Smooth muscle cell (in vitro differentiated cells): ENCODE measurements at regions not wholly inside any gene's neighbourhood (a gene's known extent, or its start where the extent isn't known, plus 50 kb on each side); places are given as distances from the start of the nearest gene placed in this dataset.
"Not testable (repeated sequence)": the region's sequence is repeated elsewhere in the genome, so short reads cannot be mapped to it uniquely, and the experiment has no call there.

ENCODE experiments used
- DNase-seq: peaks from one replicate; lab custom pipeline; 2025; ENCODE audit not compliant: unreplicated experiment; lab: John Stamatoyannopoulos, UW
- H2AFZ ChIP-seq: fragments of 200-600 bp; sonication (generic); 2 replicates; pipeline ENCODE4 v1.6.0; 2016; ENCODE audit warnings: antibody characterized with exemption, low read depth, mild to moderate bottlenecking
- H3F3A ChIP-seq: fragments of 200-600 bp; sonication (generic); 2 replicates; pipeline ENCODE4 v1.6.0; 2017; ENCODE audit warnings: antibody characterized with exemption, low read depth
- H3K27ac ChIP-seq: fragments of 200-600 bp; sonication (generic); 2 replicates; pipeline ENCODE4 v1.5.1; 2016; ENCODE audit warnings: low read depth, mild to moderate bottlenecking
- H3K27me3 ChIP-seq: fragments of 200-600 bp; sonication (generic); 2 replicates; pipeline ENCODE4 v1.6.1; 2016; ENCODE audit warnings: low read depth, mild to moderate bottlenecking
- H3K36me3 ChIP-seq: fragments of 200-600 bp; sonication (generic); 2 replicates; pipeline ENCODE4 v1.5.1; 2016; ENCODE audit warnings: low read depth
- H3K4me1 ChIP-seq: fragments of 200-600 bp; sonication (generic); 2 replicates; pipeline ENCODE4 v1.5.1; 2016; ENCODE audit warnings: low read depth
- H3K4me2 ChIP-seq: fragments of 200-600 bp; sonication (generic); 2 replicates; pipeline ENCODE4 v1.6.0; 2016; ENCODE audit warnings: mild to moderate bottlenecking
- H3K4me3 ChIP-seq: fragments of 200-600 bp; sonication (generic); 2 replicates; pipeline ENCODE4 v1.5.1; 2016; ENCODE audit warnings: mild to moderate bottlenecking
- H3K79me2 ChIP-seq: fragments of 200-600 bp; sonication (generic); 2 replicates; pipeline ENCODE4 v1.6.0; 2016; ENCODE audit warnings: low read depth, mild to moderate bottlenecking
- H3K9ac ChIP-seq: fragments of 200-600 bp; sonication (generic); 2 replicates; pipeline ENCODE4 v1.6.0; 2016; ENCODE audit warnings: low read depth
- H3K9me3 ChIP-seq: fragments of 200-600 bp; sonication (generic); replicated peaks from 2 replicates; pipeline ENCODE4 v1.5.1; 2016; ENCODE audit warnings: low read depth
- H4K20me1 ChIP-seq: fragments of 200-600 bp; sonication (generic); 2 replicates; pipeline ENCODE4 v1.6.0; 2016; ENCODE audit warnings: low read depth
- CTCF ChIP-seq: fragments of 200-600 bp; sonication (generic); IDR thresholded peaks from 2 replicates; pipeline ENCODE4 v1.5.1; 2017; ENCODE audit warnings: borderline replicate concordance, mild to moderate bottlenecking, antibody characterized with exemption; ENCODE audit not compliant: insufficient read depth, poor library complexity, severe bottlenecking
- WGBS: methylation state at CpG from one replicate; pipeline ENCODE4 v1.1.7; 2016; ENCODE audit warnings: low lambda C conversion rate; 5-methylcytosine and 5-hydroxymethylcytosine counted together

- no peak overlapping the region for H3K9ac ChIP-seq
- H4K20me1 ChIP-seq, result no peaks in the 10 kb centered on the region
- no peak for TF ChIP-seq CTCF
- no peak for DNase-seq
- no peak overlapping the region for H2AFZ ChIP-seq
- no peak overlapping the region for H3K4me3 ChIP-seq
- WGBS, result 88% methylated on average over 2 of the region's 2 CpGs
- no peak overlapping the region for H3K27ac ChIP-seq
- H3K4me1 ChIP-seq, result no peaks in the 10 kb centered on the region
- no peaks in the 10 kb centered on the region for H3K36me3 ChIP-seq
- H3K27me3 ChIP-seq, result no peaks in the 10 kb centered on the region
- no peaks in the 10 kb centered on the region for H3K79me2 ChIP-seq
- H3K9me3 ChIP-seq, result no peaks in the 10 kb centered on the region
- H3F3A ChIP-seq, result no peaks in the 10 kb centered on the region
- no peak overlapping the region for H3K4me2 ChIP-seq
Observed at GRCh38 chr3:28615971-28616370, 267.3 kb upstream of the AZI2 start.

- WGBS, result 37% methylated on average over 1 of the region's 1 CpG
- no peaks in the 10 kb centered on the region for H3K9me3 ChIP-seq
- TF ChIP-seq CTCF, result no peak
- no peak overlapping the region for H3K4me2 ChIP-seq
- no peaks in the 10 kb centered on the region for H3K79me2 ChIP-seq
- no peak overlapping the region for H2AFZ ChIP-seq
- no peaks in the 10 kb centered on the region for H3F3A ChIP-seq
- H3K27ac ChIP-seq, result no peak overlapping the region
- H3K36me3 ChIP-seq, result no peaks in the 10 kb centered on the region
- no peaks in the 10 kb centered on the region for H3K27me3 ChIP-seq
- H3K4me1 ChIP-seq, result no peaks in the 10 kb centered on the region
- H3K9ac ChIP-seq, result no peak overlapping the region
- no peak overlapping the region for H3K4me3 ChIP-seq
- H4K20me1 ChIP-seq, result no peaks in the 10 kb centered on the region
- no peak for DNase-seq
Observed at GRCh38 chr3:28617821-28618220, 269.2 kb upstream of the AZI2 start.

- no peak overlapping the region for H3K27ac ChIP-seq
- no peaks in the 10 kb centered on the region for H3K79me2 ChIP-seq
- 92% methylated on average over 5 of the region's 5 CpGs for WGBS
- no peaks in the 10 kb centered on the region for H3K36me3 ChIP-seq
- no peak overlapping the region for H3K9ac ChIP-seq
- no peak for DNase-seq
- H3K27me3 ChIP-seq, result no peaks in the 10 kb centered on the region
- TF ChIP-seq CTCF, result no peak
- no peak overlapping the region for H2AFZ ChIP-seq
- no peaks in the 10 kb centered on the region for H4K20me1 ChIP-seq
- no peak overlapping the region for H3K4me2 ChIP-seq
- H3K9me3 ChIP-seq, result no peaks in the 10 kb centered on the region
- no peak overlapping the region for H3K4me3 ChIP-seq
- H3F3A ChIP-seq, result no peaks in the 10 kb centered on the region
- H3K4me1 ChIP-seq, result no peaks in the 10 kb centered on the region
Observed at GRCh38 chr3:28623106-28623505, 274.5 kb upstream of the AZI2 start.

- Histone ChIP-seq H3K9me3 (no peaks in the 10 kb centered on the region), H3K4me3 (no peak overlapping the region), H3K27ac (no peak overlapping the region), H3F3A (no peaks in the 10 kb centered on the region), H3K27me3 (no peaks in the 10 kb centered on the region), H3K36me3 (no peaks in the 10 kb centered on the region), H3K9ac (no peak overlapping the region), H4K20me1 (no peaks in the 10 kb centered on the region), H3K4me2 (no peak overlapping the region), H3K79me2 (no peaks in the 10 kb centered on the region), H3K4me1 (no peaks in the 10 kb centered on the region), H2AFZ (no peak overlapping the region)
- no peak for DNase-seq
- TF ChIP-seq CTCF, result no peak
- 87% methylated on average over 3 of the region's 3 CpGs for WGBS
Observed at GRCh38 chr3:28624084-28624483, 275.5 kb upstream of the AZI2 start.

- not testable (repeated sequence) for H3K27ac ChIP-seq, H4K20me1 ChIP-seq, H3K27me3 ChIP-seq, DNase-seq, H3K4me2 ChIP-seq, H3K4me3 ChIP-seq, H2AFZ ChIP-seq, H3K4me1 ChIP-seq, H3K36me3 ChIP-seq, H3K9me3 ChIP-seq, H3F3A ChIP-seq, H3K79me2 ChIP-seq, H3K9ac ChIP-seq
- 91% methylated on average over 2 of the region's 2 CpGs for WGBS
Observed at GRCh38 chr3:28627843-28628242, 279.2 kb upstream of the AZI2 start.
